Sigmoid colon (tissue), 4 donors: ENCODE measurements at regions not wholly inside any gene's neighbourhood (a gene's known extent, or its start where the extent isn't known, plus 50 kb on each side); places are given as distances from the start of the nearest gene placed in this dataset.

Experiments
- EP300 ChIP-seq, 4 donors: sonication (generic); formaldehyde crosslinking; IDR thresholded peaks; one replicate each; pipeline ENCODE4 v1.6.1; 2017; ENCODE audit warnings: antibody characterized with exemption in 4 of 4
- POLR2A ChIP-seq, 2 donors: fragments of 450-650 bp; IDR thresholded peaks; one replicate each; pipeline ENCODE4 v1.6.1; 2016; ENCODE audit warnings: antibody characterized with exemption in 2 of 2, mild to moderate bottlenecking in 2 of 2, moderate library complexity in 2 of 2
- POLR2AphosphoS5 ChIP-seq, 4 donors: sonication (generic); formaldehyde crosslinking; IDR thresholded peaks; one replicate each; pipeline ENCODE4 v1.6.1; 2017; ENCODE audit warnings: antibody characterized with exemption in 4 of 4
- TF ChIP-seq, protein P1 (sequence below), 4 experiments: fragments of 450-650 bp in 3 of 4; fragments of 200-600 bp in 1 of 4; IDR thresholded peaks; one replicate each; pipeline ENCODE4 v1.5.1; 2016 to 2019; ENCODE audit warnings: antibody characterized with exemption in 4 of 4, mild to moderate bottlenecking in 3 of 4, moderate library complexity in 2 of 4

GRCh38 chr2:220057391-220057790, 430.0 kb downstream of the SLC4A3 start:
- TF ChIP-seq, protein P1, sequence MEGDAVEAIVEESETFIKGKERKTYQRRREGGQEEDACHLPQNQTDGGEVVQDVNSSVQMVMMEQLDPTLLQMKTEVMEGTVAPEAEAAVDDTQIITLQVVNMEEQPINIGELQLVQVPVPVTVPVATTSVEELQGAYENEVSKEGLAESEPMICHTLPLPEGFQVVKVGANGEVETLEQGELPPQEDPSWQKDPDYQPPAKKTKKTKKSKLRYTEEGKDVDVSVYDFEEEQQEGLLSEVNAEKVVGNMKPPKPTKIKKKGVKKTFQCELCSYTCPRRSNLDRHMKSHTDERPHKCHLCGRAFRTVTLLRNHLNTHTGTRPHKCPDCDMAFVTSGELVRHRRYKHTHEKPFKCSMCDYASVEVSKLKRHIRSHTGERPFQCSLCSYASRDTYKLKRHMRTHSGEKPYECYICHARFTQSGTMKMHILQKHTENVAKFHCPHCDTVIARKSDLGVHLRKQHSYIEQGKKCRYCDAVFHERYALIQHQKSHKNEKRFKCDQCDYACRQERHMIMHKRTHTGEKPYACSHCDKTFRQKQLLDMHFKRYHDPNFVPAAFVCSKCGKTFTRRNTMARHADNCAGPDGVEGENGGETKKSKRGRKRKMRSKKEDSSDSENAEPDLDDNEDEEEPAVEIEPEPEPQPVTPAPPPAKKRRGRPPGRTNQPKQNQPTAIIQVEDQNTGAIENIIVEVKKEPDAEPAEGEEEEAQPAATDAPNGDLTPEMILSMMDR (IDR thresholded peaks at IDR 0.05) = no peak
- no peak for TF ChIP-seq POLR2AphosphoS5 (IDR thresholded peaks at IDR 0.05)
- no peak for TF ChIP-seq POLR2A (IDR thresholded peaks at IDR 0.05)
- no peak for TF ChIP-seq EP300 (IDR thresholded peaks at IDR 0.05)
